ENCODE measurements at regions not wholly inside any gene's neighbourhood (a gene's known extent, or its start where the extent isn't known, plus 50 kb on each side); places are given as distances from the start of the nearest gene placed in this dataset.

- TF ChIP-seq CTCF (conservative IDR thresholded peaks at IDR 0.05) (no peak), ZFX (IDR thresholded peaks at IDR 0.05) (no peak)
Observed at GRCh38 chr13:99809926-99810325, 161.6 kb downstream of the ZIC5 start.

Data from C4-2B (cell line).